NCI-H187 treated with DMSO at 0.1 percent for 48 hours (cell line): ENCODE measurements at regions not wholly inside any gene's neighbourhood (a gene's known extent, or its start where the extent isn't known, plus 50 kb on each side); places are given as distances from the start of the nearest gene placed in this dataset.
A peak's percentile ranks its signal among the peaks of the same experiment; 100 is the strongest.
"Not testable (repeated sequence)": the region's sequence is repeated elsewhere in the genome, so short reads cannot be mapped to it uniquely, and the experiment has no call there.

Source experiments
- DNase-seq: peaks from one replicate; lab custom pipeline; 2025; lab: John Stamatoyannopoulos, UW

- no peak for DNase-seq
Measured at GRCh38 chr3:74415731-74416130, 198.7 kb downstream of the CNTN3 start.

GRCh38 chr3:74413547-74414241 lies 200.8 kb downstream of the CNTN3 start:
- no peak for DNase-seq

- peak; percentile 40 for DNase-seq
Measured at GRCh38 chr3:74410276-74410941, 204.1 kb downstream of the CNTN3 start.

GRCh38 chr3:74409066-74409465 lies 205.4 kb downstream of the CNTN3 start:
- no peak for DNase-seq

GRCh38 chr3:74403307-74403706 lies 211.2 kb downstream of the CNTN3 start:
- no peak for DNase-seq

- no peak for DNase-seq
Measured at GRCh38 chr3:74402821-74403220, 211.6 kb downstream of the CNTN3 start.

GRCh38 chr3:74393426-74393825 lies 221.0 kb downstream of the CNTN3 start:
- no peak for DNase-seq

- no peak for DNase-seq
Measured at GRCh38 chr3:74390121-74390877, 224.2 kb downstream of the CNTN3 start.

- no peak for DNase-seq
Measured at GRCh38 chr3:74387111-74387735, 227.2 kb downstream of the CNTN3 start.

- DNase-seq = no peak
Measured at GRCh38 chr3:74384159-74384558, 230.3 kb downstream of the CNTN3 start.

GRCh38 chr3:74377669-74378068 lies 236.8 kb downstream of the CNTN3 start:
- DNase-seq = no peak

GRCh38 chr3:74376323-74376722 lies 238.1 kb downstream of the CNTN3 start:
- DNase-seq = not testable (repeated sequence)

GRCh38 chr3:74375653-74376052 lies 238.8 kb downstream of the CNTN3 start:
- DNase-seq = no peak

GRCh38 chr3:74372743-74373142 lies 241.7 kb downstream of the CNTN3 start:
- DNase-seq = no peak

GRCh38 chr3:74370342-74370741 lies 244.1 kb downstream of the CNTN3 start:
- DNase-seq = no peak

GRCh38 chr3:74366331-74366730 lies 248.1 kb downstream of the CNTN3 start:
- DNase-seq = no peak

GRCh38 chr3:74363346-74363745 lies 251.1 kb downstream of the CNTN3 start:
- no peak for DNase-seq

- DNase-seq = no peak
Measured at GRCh38 chr3:74360406-74360805, 254.1 kb downstream of the CNTN3 start.

GRCh38 chr3:74357881-74358280 lies 256.6 kb downstream of the CNTN3 start:
- no peak for DNase-seq

- DNase-seq = no peak
Measured at GRCh38 chr3:74353039-74353438, 261.4 kb downstream of the CNTN3 start.

GRCh38 chr3:74352166-74352565 lies 262.3 kb downstream of the CNTN3 start:
- DNase-seq = no peak

GRCh38 chr3:74351213-74351612 lies 263.2 kb downstream of the CNTN3 start:
- no peak for DNase-seq

- DNase-seq = no peak
Measured at GRCh38 chr3:74349015-74349414, 265.4 kb downstream of the CNTN3 start.
